Stromal cell of bone marrow (primary cell): ENCODE measurements at regions not wholly inside any gene's neighbourhood (a gene's known extent, or its start where the extent isn't known, plus 50 kb on each side); places are given as distances from the start of the nearest gene placed in this dataset.

Source experiments
- DNase-seq: peaks from one replicate; pipeline ENCODE4 v3.0.0-alpha.2; 2012; ENCODE audit warnings: low read depth

DNA sequence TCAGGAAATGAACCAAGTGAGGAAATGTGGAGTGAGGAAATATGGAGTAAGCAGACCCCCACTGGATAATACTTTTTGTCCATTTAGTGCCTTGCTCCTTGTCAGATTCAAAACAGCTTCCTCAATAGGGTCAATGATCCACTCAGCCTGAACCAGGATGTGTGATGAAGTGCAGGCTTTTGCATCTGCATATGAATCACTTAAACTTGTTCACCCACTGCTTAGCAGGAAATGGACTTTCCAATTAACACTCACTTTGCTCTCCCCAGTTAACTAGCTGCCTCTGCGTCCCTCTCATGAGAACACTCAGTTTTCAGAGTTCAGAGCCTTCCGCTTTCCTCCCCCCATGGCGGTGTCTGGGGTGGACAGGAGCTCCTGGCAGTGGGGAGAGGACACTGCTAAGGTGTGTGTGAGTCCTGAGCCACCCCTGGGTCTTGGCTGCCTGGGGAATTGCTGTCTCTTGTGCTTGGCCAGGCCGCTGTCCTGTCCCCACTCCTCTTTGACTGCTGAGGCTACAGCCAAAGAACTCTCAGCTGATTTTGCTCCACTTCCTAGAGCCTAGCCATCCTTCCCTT lies 621.8 kb downstream of the CDH26 start:
- no peak for DNase-seq

- DNase-seq = peak; percentile 15
Measured at GRCh38 chr20:60581606-60582115, 623.4 kb downstream of the CDH26 start.

- no peak for DNase-seq
Measured at GRCh38 chr20:60583741-60584140, 625.5 kb downstream of the CDH26 start.

- no peak for DNase-seq
Measured at GRCh38 chr20:60584221-60584620, 626.0 kb downstream of the CDH26 start.

GRCh38 chr20:60585651-60586050 lies 627.4 kb downstream of the CDH26 start:
- DNase-seq = no peak

DNA sequence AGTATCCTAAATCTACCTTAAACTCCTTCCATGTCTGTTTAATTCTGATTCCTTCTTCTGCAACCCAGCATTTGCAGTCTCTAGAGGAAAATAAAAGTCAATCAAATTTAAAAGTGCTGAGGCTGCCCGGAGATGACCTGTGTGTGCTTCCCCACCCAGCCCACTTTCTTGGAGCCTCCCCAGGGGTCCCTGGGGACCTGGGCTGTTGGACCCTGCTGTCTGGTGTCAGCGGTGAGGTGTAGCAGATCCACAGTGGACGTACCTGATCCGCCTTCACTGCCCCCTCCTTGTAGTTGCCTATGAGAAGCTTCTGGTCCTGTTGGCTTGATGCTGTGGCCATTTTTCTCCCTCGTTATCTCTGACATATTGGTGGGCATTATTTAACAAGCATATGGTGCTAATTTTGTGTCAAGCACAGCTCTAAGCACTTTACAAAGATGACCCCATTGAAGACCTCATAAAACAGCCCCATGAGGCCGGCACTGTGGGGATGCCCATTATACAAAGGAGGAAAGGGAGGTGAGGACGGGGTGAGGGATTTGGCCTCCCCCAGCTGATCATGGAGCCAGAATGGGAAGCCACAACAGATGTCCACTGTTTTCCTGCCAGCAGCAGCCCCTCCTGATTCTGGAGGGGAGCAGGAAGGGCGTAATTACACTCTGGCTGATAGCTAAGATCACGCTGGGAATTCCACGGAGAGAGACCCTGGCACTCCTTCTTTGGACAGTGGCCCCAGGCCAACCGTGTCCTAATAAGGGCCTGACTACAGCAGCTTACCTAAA lies 628.2 kb downstream of the CDH26 start:
- no peak for DNase-seq

GRCh38 chr20:60587986-60588385 lies 629.8 kb downstream of the CDH26 start:
- DNase-seq = no peak

- DNase-seq = no peak
Measured at GRCh38 chr20:60589623-60590022, 631.4 kb downstream of the CDH26 start.

GRCh38 chr20:60591172-60591799 lies 633.1 kb downstream of the CDH26 start:
- DNase-seq = no peak

DNA sequence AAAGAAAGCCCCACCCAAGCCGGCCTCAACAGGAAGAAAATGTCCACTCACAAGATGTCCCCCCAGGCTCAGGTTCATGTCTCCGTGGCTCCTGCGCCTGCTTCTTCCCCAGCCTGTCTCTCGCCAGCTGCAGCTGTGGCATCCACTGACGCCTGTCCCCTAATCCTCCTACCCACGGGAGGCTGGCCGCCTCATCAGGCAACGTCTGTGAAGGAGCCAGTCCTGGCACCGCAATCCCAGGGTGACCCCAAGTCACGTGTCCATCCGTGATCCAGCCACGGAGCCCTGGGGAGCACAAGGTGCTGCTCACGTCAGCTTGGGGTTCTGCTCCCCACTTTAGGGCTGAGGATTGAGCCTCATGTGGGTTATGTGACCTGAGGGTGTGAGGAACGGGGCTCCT lies 640.3 kb downstream of the CDH26 start:
- no peak for DNase-seq

- no peak for DNase-seq
Measured at GRCh38 chr20:60599381-60599780, 641.2 kb downstream of the CDH26 start.

GRCh38 chr20:60600036-60600435 lies 641.8 kb downstream of the CDH26 start:
- no peak for DNase-seq

DNA sequence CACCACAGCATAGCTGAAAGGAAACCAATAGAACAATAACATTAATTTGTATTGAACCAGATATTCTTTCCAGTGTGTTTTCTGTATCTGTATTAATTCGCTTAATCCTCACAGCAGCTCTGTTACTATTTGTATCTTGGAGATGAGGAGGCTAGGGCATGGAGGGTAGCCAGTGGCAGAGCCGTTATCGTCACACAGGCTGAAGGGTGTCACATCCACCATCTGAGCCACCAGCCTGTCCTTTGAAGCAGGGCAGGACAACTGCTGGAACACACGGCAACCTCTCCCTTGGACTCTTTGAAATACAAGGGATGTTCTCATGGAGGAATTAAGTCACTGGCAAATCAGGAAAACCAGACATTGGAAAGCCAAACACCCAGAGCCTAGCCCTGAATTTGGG lies 628.0 kb upstream of the CDH4 start:
- DNase-seq = no peak

DNA sequence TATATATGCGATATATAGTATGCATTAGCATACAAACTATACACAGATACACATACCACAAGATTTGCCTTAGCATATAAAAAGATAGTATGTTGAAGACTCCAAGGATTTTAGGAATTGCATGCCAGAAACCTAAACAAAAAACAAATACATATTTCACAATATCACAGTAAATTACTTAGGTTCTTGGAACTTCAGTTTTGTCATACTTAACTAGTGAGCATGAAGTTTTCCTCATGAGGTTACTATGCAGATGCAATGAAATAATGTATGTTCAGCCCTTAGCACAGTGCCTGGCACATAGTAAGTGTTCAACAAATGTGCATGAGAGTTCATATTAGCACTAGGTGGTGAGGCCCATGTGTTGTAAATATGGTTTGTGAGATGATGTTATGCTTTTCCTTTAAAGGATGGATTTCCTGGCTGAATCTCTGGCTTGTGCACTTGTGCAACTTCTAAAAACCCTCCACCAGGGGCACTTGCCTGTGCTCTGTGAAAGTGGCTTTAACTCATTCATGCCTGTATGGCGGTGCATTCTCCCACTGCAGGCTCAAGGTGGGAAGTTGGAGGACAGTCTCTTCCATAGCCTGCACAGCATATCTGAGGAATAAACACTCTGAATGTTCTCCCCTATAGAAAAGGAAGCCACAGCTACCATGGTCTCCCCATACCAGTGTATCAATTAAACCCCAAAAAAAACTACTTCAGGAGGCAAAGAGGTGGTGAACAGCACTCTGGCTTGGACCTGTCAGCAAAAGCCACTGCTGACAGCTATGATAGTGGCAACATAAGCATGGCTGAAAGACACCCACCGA lies 624.1 kb upstream of the CDH4 start:
- DNase-seq = no peak

GRCh38 chr20:60628749-60629148 lies 623.3 kb upstream of the CDH4 start:
- DNase-seq = no peak

DNA sequence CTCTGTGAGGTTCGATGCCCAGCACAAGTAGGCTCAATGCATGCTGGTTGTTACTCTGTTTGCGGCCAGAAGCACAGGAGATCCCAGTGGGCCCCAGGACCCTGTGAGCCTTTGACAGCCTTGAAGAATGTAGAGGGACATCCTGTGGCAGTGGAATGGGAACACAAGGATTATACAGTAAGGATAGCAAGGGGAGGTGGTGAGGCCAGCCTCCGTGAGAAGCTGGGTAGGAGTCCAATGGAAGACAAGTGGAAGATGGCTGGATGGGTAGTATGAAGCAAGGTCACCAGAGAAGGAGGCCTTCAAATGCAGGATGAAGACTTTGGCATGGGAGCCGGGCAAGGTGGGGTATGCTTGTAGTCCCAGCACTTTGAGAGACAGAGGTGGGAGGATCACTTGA lies 622.9 kb upstream of the CDH4 start:
- DNase-seq = no peak

- DNase-seq = no peak
Measured at GRCh38 chr20:60630609-60631008, 621.5 kb upstream of the CDH4 start.

GRCh38 chr20:60631585-60632287 lies 620.3 kb upstream of the CDH4 start:
- DNase-seq = no peak

DNA sequence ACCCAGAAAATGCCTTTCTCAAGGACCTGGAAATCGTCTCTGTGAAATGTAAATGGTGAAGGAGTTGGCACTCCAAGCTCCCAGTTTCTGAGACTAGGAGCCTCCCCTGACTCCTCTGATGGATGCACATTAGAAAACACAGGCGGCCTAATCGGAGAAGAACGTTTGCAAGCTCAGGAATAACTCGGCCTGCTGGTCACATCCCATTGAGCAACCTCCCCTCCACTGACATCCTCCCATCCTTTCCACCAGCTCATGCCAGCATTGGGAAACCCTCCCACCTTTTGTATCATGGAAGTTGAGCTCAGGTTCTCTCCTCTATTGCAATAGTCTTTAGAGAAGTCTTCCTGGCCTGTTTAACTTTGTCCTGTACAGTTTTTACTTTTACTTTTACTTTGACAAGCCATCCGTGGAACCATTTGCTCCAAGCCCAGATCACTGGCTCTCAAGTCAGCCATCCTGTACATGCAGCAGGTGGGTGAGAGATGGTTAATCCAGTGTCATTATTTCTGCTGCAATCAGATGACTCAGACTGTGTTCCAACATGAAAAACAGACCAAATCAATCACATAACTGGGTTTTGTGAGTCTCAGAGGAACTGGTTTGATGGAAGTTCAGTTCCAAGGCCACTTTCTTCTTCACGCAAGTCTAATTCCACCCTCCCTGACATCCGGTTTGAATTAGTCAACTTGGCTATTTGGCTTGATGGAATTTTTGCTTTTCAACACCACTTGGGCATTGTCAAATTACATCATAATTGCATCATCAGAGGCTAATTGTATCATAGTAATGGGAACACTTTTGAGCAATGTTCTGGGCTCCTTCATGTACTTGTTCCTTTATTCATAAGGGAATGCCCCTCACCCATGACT lies 619.4 kb upstream of the CDH4 start:
- DNase-seq = peak; percentile 19

DNA sequence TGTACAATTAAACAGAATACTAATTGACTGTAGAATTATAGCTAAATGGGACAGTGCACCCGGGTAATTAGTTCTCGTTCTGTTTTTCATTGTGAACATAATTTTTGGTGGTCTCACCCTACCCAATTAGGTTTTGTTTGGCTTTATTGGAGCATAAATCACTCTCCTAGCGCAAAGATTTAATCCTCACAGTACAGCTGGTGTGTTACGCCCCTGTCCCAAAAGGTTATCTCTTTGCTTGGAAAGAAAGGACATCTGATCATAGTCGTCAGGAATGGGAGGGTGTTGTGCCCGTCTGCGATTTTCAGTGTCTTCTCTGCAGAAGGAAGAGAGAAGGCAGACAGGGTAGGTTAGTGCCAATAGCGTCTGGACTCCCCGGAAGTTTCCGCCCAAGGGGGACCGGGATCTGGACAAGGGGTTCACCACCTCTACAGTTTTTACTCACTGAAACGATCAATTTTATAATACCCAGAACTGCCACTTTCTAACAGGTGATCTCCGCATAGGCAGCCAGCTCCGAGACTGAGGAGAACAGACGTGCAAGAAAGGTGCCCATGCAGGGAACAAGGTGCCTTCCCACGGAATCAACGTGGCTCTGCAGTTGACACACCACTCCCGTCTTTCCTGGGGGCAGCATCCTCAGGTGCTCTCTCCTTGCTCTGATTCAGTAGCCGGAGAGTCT lies 617.4 kb upstream of the CDH4 start:
- no peak for DNase-seq
